ENCODE measurements at regions not wholly inside any gene's neighbourhood (a gene's known extent, or its start where the extent isn't known, plus 50 kb on each side); places are given as distances from the start of the nearest gene placed in this dataset.

DNA sequence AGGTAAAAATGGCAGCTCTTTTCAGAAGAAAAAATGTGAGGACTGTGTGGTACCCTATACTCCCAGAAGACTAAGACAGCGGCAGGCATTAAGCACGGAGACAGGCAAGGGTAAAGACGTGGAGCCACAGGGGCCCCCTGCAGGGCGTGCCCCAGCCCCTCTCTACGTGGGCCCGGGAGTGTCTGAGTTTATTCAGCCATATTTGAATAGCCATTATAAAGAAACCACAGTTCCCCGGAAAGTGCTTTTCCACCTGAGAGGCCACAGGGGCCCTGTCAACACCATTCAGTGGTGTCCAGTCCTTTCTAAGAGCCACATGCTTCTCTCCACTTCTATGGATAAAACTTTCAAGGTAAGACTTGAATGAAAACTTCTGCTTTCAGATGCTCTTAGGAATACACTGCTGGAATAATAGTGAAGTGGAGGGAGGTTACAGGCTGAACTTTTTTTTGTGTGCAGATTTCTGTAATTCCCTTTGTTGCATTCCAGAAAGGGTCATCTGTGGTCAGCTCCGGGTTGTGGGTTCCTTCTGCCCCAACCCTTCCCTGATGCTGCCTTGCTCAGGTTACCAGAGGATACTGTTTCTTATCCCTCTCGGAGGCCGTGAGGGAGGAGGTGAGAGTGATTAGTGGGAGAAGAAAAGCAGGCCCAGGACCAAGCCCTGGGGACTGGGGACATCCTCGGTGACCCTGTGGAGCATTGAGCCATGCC lies 58.4 kb downstream of the SLC25A47 start:
- H3K27ac ChIP-seq (ENCODE audit: low read length) = no peak overlapping the region

GRCh38 chr14:100382106-100382455 lies 58.9 kb downstream of the SLC25A47 start:
- H3K27me3 ChIP-seq (ENCODE audit: insufficient read depth, low read length) = no peaks in the 10 kb centered on the region

More for the DNA sequence above, 58.4 kb downstream of the SLC25A47 start:
- Histone ChIP-seq H3K36me3 (ENCODE audit: insufficient read depth, low read depth, low read length) (0 out of 2 replicates have a peak, but pooled peaks cover 10% of the 10 kb centered on the region), H3K9ac (ENCODE audit: low read depth, low read length) (no peak overlapping the region), H3K27me3 (ENCODE audit: insufficient read depth, low read length) (no peaks in the 10 kb centered on the region), H3K4me1 (ENCODE audit: insufficient read depth, low read length) (peaks cover 10% of the 10 kb centered on the region; the same call in 1 of the 2 replicates), H3K4me3 (ENCODE audit: low read length) (no peak overlapping the region), H3K9me3 (ENCODE audit: insufficient read depth, low read depth, low read length) (no peaks in the 10 kb centered on the region)

GRCh38 chr14:100383727-100384158 lies 60.6 kb downstream of the SLC25A47 start:
- peaks cover 8% of the 10 kb centered on the region; the same call in 1 of the 2 replicates for H3K4me1 ChIP-seq (ENCODE audit: insufficient read depth, low read length)
- no peak overlapping the region for H3K4me3 ChIP-seq (ENCODE audit: low read length)
- H3K27me3 ChIP-seq (ENCODE audit: insufficient read depth, low read length) = no peaks in the 10 kb centered on the region
- H3K27ac ChIP-seq (ENCODE audit: low read length) = no peak overlapping the region
- H3K36me3 ChIP-seq (ENCODE audit: insufficient read depth, low read depth, low read length) = 0 out of 2 replicates have a peak, but pooled peaks cover 10% of the 10 kb centered on the region
- no peak overlapping the region for H3K9ac ChIP-seq (ENCODE audit: low read depth, low read length)
- no peaks in the 10 kb centered on the region for H3K9me3 ChIP-seq (ENCODE audit: insufficient read depth, low read depth, low read length)

More at GRCh38 chr14:100382106-100382455, 58.9 kb downstream of the SLC25A47 start:
- H3K9ac ChIP-seq (ENCODE audit: low read depth, low read length) = no peak overlapping the region
- H3K9me3 ChIP-seq (ENCODE audit: insufficient read depth, low read depth, low read length) = no peaks in the 10 kb centered on the region
- H3K4me1 ChIP-seq (ENCODE audit: insufficient read depth, low read length) = peaks cover 8% of the 10 kb centered on the region; the same call in 1 of the 2 replicates
- H3K27ac ChIP-seq (ENCODE audit: low read length) = no peak overlapping the region
- H3K4me3 ChIP-seq (ENCODE audit: low read length) = no peak overlapping the region
- H3K36me3 ChIP-seq (ENCODE audit: insufficient read depth, low read depth, low read length) = 0 out of 2 replicates have a peak, but pooled peaks cover 10% of the 10 kb centered on the region

- no peaks in the 10 kb centered on the region for H3K9me3 ChIP-seq (ENCODE audit: insufficient read depth, low read depth, low read length)
- no peak overlapping the region for H3K27ac ChIP-seq (ENCODE audit: low read length)
- peaks cover 8% of the 10 kb centered on the region; the same call in 1 of the 2 replicates for H3K4me1 ChIP-seq (ENCODE audit: insufficient read depth, low read length)
- H3K36me3 ChIP-seq (ENCODE audit: insufficient read depth, low read depth, low read length) = 0 out of 2 replicates have a peak, but pooled peaks cover 10% of the 10 kb centered on the region
- H3K27me3 ChIP-seq (ENCODE audit: insufficient read depth, low read length) = no peaks in the 10 kb centered on the region
- no peak overlapping the region for H3K9ac ChIP-seq (ENCODE audit: low read depth, low read length)
- no peak overlapping the region for H3K4me3 ChIP-seq (ENCODE audit: low read length)
Measured at GRCh38 chr14:100384277-100384676, 61.1 kb downstream of the SLC25A47 start.

DNA sequence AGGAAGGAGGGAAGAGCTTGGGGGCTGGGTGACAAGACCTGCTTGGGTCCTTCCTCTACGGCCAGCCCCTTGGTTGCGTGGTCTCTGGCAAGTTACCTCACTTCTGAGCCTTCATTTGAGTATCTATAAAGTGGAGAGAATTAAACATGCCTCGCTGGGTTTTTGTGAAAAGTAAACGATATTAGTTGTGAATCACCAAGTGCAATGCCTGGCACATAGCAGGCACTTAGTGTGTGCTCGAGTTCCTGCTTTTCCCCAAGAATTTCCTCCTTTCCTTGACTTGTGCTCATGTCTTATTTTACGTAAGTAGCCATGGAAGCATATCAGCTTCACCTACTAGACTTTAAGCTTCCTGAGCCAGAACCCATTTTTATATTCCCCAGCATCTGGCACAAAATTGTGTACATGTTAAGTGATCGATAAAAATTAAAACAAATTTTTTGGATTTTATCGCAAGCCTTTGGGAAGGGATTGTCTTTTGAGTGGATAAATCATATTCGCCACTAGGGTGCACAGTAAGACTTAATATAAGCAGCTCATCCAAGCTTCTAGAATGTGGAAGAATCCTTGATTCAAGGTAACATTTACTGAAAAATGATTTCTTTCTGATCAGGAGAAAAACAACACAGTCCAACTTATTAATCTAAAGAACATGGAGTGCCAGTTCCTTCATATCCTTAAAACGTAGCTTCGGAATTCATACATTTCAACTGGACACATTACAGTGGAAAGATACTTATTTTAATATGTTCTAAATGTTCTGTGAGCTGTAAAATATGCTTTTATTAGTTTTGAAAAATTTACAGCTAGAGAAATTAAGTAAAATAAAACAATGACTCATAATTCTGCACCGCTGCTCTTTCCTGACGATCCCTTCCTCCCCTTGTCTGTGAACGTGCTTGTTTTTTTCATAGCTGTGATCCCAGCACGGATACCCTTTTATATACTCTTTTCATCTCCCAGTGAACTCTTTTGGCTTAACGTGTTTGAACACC lies 62.0 kb downstream of the SLC25A47 start:
- H3K4me3 ChIP-seq (ENCODE audit: low read length) = no peak overlapping the region
- no peak overlapping the region for H3K27ac ChIP-seq (ENCODE audit: low read length)
- no peaks in the 10 kb centered on the region for H3K9me3 ChIP-seq (ENCODE audit: insufficient read depth, low read depth, low read length)
- 0 out of 2 replicates have a peak, but pooled peaks cover 10% of the 10 kb centered on the region for H3K36me3 ChIP-seq (ENCODE audit: insufficient read depth, low read depth, low read length)
- H3K9ac ChIP-seq (ENCODE audit: low read depth, low read length) = no peak overlapping the region; the same call in 1 of the 2 replicates
- H3K4me1 ChIP-seq (ENCODE audit: insufficient read depth, low read length) = peaks cover 8% of the 10 kb centered on the region; the same call in 1 of the 2 replicates
- no peaks in the 10 kb centered on the region for H3K27me3 ChIP-seq (ENCODE audit: insufficient read depth, low read length)

DNA sequence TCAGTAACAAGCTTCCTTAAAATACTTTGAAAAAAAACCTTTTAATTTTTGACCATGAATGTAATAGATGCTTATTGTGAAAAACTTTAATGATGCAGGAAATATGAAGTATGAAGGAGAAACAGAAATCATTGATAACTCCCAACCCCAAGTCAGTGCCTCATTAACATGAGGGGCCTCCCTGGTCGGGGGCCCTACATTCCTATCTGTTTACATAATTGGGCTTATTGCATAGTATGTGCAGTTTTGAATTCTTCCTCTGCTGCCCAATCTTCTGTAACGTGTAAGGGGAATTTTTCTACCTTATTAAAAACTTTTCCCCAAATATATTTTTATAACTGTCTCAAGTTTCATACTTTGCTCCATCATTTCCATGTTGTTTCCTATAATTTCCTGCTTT lies 63.0 kb downstream of the SLC25A47 start:
- Histone ChIP-seq H3K9me3 (ENCODE audit: insufficient read depth, low read depth, low read length) (no peaks in the 10 kb centered on the region), H3K4me3 (ENCODE audit: low read length) (no peak overlapping the region), H3K36me3 (ENCODE audit: insufficient read depth, low read depth, low read length) (0 out of 2 replicates have a peak, but pooled peaks cover 10% of the 10 kb centered on the region), H3K27me3 (ENCODE audit: insufficient read depth, low read length) (no peaks in the 10 kb centered on the region), H3K27ac (ENCODE audit: low read length) (no peak overlapping the region), H3K9ac (ENCODE audit: low read depth, low read length) (no peak overlapping the region; the same call in 1 of the 2 replicates), H3K4me1 (ENCODE audit: insufficient read depth, low read length) (peaks cover 8% of the 10 kb centered on the region; the same call in 1 of the 2 replicates)

DNA sequence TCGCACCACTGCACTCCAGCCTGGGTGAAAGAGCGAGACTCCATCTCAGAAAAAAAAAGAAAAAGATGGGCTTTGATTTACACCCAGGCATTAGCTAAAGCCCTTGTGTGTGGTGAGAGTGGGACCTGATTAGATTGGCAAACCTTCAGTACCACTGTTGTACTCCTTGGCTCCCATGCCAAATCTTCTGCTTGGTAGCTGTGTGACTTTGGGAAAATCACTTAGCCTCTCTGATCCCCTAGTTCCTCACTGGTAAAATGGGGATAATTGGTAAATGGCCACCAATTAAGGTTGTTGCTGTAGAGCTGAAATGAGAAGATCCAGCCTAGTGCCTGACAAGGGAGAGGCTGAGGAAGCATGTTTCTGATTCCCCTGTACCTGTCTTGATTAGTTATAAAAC lies 63.7 kb downstream of the SLC25A47 start:
- Histone ChIP-seq H3K4me1 (ENCODE audit: insufficient read depth, low read length) (0 out of 2 replicates have a peak, but pooled peaks cover 8% of the 10 kb centered on the region), H3K9me3 (ENCODE audit: insufficient read depth, low read depth, low read length) (no peaks in the 10 kb centered on the region), H3K4me3 (ENCODE audit: low read length) (no peak overlapping the region), H3K9ac (ENCODE audit: low read depth, low read length) (no peak overlapping the region), H3K27ac (ENCODE audit: low read length) (no peak overlapping the region), H3K27me3 (ENCODE audit: insufficient read depth, low read length) (no peaks in the 10 kb centered on the region), H3K36me3 (ENCODE audit: insufficient read depth, low read depth, low read length) (0 out of 2 replicates have a peak, but pooled peaks cover 6% of the 10 kb centered on the region)

- H3K9ac ChIP-seq (ENCODE audit: low read depth, low read length) = no peak overlapping the region
- H3K36me3 ChIP-seq (ENCODE audit: insufficient read depth, low read depth, low read length) = 0 out of 2 replicates have a peak, but pooled peaks cover under 1% of the 10 kb centered on the region
- 0 out of 2 replicates have a peak, but pooled peaks cover 8% of the 10 kb centered on the region for H3K4me1 ChIP-seq (ENCODE audit: insufficient read depth, low read length)
- no peak overlapping the region for H3K4me3 ChIP-seq (ENCODE audit: low read length)
- H3K9me3 ChIP-seq (ENCODE audit: insufficient read depth, low read depth, low read length) = no peaks in the 10 kb centered on the region
- H3K27me3 ChIP-seq (ENCODE audit: insufficient read depth, low read length) = no peaks in the 10 kb centered on the region
- no peak overlapping the region for H3K27ac ChIP-seq (ENCODE audit: low read length)
Measured at GRCh38 chr14:100387450-100387849, 64.3 kb downstream of the SLC25A47 start.

- Histone ChIP-seq H3K9me3 (ENCODE audit: insufficient read depth, low read depth, low read length) (no peaks in the 10 kb centered on the region), H3K4me3 (ENCODE audit: low read length) (no peak overlapping the region), H3K9ac (ENCODE audit: low read depth, low read length) (no peak overlapping the region), H3K36me3 (ENCODE audit: insufficient read depth, low read depth, low read length) (no peaks in the 10 kb centered on the region), H3K4me1 (ENCODE audit: insufficient read depth, low read length) (0 out of 2 replicates have a peak, but pooled peaks cover 9% of the 10 kb centered on the region), H3K27ac (ENCODE audit: low read length) (no peak overlapping the region), H3K27me3 (ENCODE audit: insufficient read depth, low read length) (no peaks in the 10 kb centered on the region)
Measured at GRCh38 chr14:100388103-100389054, 65.2 kb downstream of the SLC25A47 start.

DNA sequence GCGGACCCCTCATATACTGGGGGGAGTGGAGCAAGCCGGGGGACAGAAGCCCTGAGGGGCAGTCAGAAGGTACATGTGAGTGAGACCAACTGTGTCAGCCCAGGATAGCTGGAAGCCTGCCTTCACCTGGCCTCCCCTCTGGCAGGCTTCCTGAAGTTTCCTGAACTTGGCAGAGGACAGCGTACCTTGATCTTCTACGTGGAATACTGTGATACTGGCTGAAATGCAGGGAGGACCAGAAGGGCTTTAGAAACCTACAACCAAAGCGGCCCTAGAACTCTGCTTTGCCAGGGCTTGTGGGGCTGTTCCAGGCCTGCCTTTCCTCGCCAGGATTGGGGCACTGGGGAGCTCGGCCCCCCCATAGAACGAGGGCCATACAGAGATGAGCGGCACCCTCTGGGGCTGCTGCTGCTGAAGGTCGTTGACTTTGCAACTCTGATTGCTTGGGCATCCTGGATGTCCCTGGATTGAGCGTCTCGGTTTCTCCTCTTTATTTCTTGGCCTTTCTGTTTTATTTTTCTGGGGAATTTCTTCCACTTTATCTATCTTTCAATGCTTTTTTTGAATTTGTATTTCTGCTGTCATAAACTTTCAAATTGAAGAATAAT lies 66.5 kb downstream of the SLC25A47 start:
- no peaks in the 10 kb centered on the region for H3K36me3 ChIP-seq (ENCODE audit: insufficient read depth, low read depth, low read length)
- H3K27me3 ChIP-seq (ENCODE audit: insufficient read depth, low read length) = no peaks in the 10 kb centered on the region
- no peak overlapping the region for H3K9ac ChIP-seq (ENCODE audit: low read depth, low read length)
- H3K4me3 ChIP-seq (ENCODE audit: low read length) = no peak overlapping the region
- H3K4me1 ChIP-seq (ENCODE audit: insufficient read depth, low read length) = 0 out of 2 replicates have a peak, but pooled peaks cover 11% of the 10 kb centered on the region
- H3K27ac ChIP-seq (ENCODE audit: low read length) = no peak overlapping the region
- H3K9me3 ChIP-seq (ENCODE audit: insufficient read depth, low read depth, low read length) = no peaks in the 10 kb centered on the region

All from iPS-20b (cell line).